ENCODE measurements at regions not wholly inside any gene's neighbourhood (a gene's known extent, or its start where the extent isn't known, plus 50 kb on each side); places are given as distances from the start of the nearest gene placed in this dataset.

GRCh38 chr17:77071925-77072490 is 68.8 kb upstream of the SEC14L1 start:
- ChIA-PET POLR2A (no interaction called here), CTCF (interaction anchor here in 1 of 2 donors (0.6 kb wide), 1 partner anchor 145 kb away, joined by 3 read pairs; no protein-coding TSS in a partner anchor)
- H3K4me1 Mint-ChIP-seq, result peaks cover 0 to 5% (median 0%) of the 10 kb centered on the region in 3 donors
- peaks cover 0 to 45% of the 10 kb centered on the region in 2 experiments for H3K27me3 ChIP-seq (replicated peaks in 1 of 2; ENCODE audit: control insufficient read depth in 2 of 2, extremely low read depth in 1 of 2, insufficient read depth in 2 of 2, low read length in 1 of 2)
- H3K4me1 ChIP-seq (ENCODE audit: control insufficient read depth in 1 of 2, extremely low read depth in 1 of 2, insufficient read depth in 2 of 2, low read length in 2 of 2), result no peaks in the 10 kb centered on the region
- H3K9me3 ChIP-seq, result no peaks in the 10 kb centered on the region
- H3K9me3 Mint-ChIP-seq, result no peaks in the 10 kb centered on the region
- H3K27me3 Mint-ChIP-seq, result peaks cover 25 to 56% of the 10 kb centered on the region in 2 donors
- no peak for ATAC-seq (replicated peaks in 1 of 4)
- no peak overlapping the region for H3K27ac Mint-ChIP-seq
- H3K36me3 ChIP-seq (ENCODE audit: control insufficient read depth in 2 of 2, extremely low read depth in 1 of 2, insufficient read depth in 1 of 2, low read length in 1 of 2), result no peaks in the 10 kb centered on the region
- no peak for DNase-seq
- no peaks in the 10 kb centered on the region for H3K36me3 Mint-ChIP-seq
- H3K27ac ChIP-seq (ENCODE audit: low read length), result no peak overlapping the region
- H3K4me3 ChIP-seq (ENCODE audit: control insufficient read depth in 1 of 2, extremely low read depth in 1 of 2, low read length in 1 of 2), result no peak overlapping the region
- no peak overlapping the region for H3K4me3 Mint-ChIP-seq

GRCh38 chr17:77072670-77073069 is 68.1 kb upstream of the SEC14L1 start:
- whole genome bisulfite sequencing (ENCODE audit: insufficient coverage), result 83% methylated on average over 3 of the region's 4 CpGs
- H3K36me3 ChIP-seq (ENCODE audit: control insufficient read depth in 2 of 2, extremely low read depth in 1 of 2, insufficient read depth in 1 of 2, low read length in 1 of 2), result no peaks in the 10 kb centered on the region
- H3K4me1 ChIP-seq (ENCODE audit: control insufficient read depth in 1 of 2, extremely low read depth in 1 of 2, insufficient read depth in 2 of 2, low read length in 2 of 2), result no peaks in the 10 kb centered on the region
- CTCF ChIA-PET, result no interaction called here
- H3K27ac ChIP-seq (ENCODE audit: low read length), result no peak overlapping the region
- no peak for DNase-seq
- H3K9me3 ChIP-seq, result no peaks in the 10 kb centered on the region
- Mint-ChIP-seq H3K4me3 (no peak overlapping the region), H3K4me1 (peaks cover 0 to 5% (median 0%) of the 10 kb centered on the region in 3 donors), H3K9me3 (no peaks in the 10 kb centered on the region), H3K36me3 (no peaks in the 10 kb centered on the region), H3K27me3 (peaks cover 26 to 55% of the 10 kb centered on the region in 2 donors), H3K27ac (no peak overlapping the region)
- POLR2A ChIA-PET, result no interaction called here
- ATAC-seq (replicated peaks in 1 of 4), result no peak
- H3K27me3 ChIP-seq (replicated peaks in 1 of 2; ENCODE audit: control insufficient read depth in 2 of 2, extremely low read depth in 1 of 2, insufficient read depth in 2 of 2, low read length in 1 of 2), result peaks cover 0 to 46% of the 10 kb centered on the region in 2 experiments
- no peak overlapping the region for H3K4me3 ChIP-seq (ENCODE audit: control insufficient read depth in 1 of 2, extremely low read depth in 1 of 2, low read length in 1 of 2)

- Histone ChIP-seq H3K36me3 (ENCODE audit: control insufficient read depth in 2 of 2, extremely low read depth in 1 of 2, insufficient read depth in 1 of 2, low read length in 1 of 2) (no peaks in the 10 kb centered on the region), H3K27me3 (replicated peaks in 1 of 2; ENCODE audit: control insufficient read depth in 2 of 2, extremely low read depth in 1 of 2, insufficient read depth in 2 of 2, low read length in 1 of 2) (peaks cover 0 to 43% of the 10 kb centered on the region in 2 experiments), H3K4me1 (ENCODE audit: control insufficient read depth in 1 of 2, extremely low read depth in 1 of 2, insufficient read depth in 2 of 2, low read length in 2 of 2) (no peaks in the 10 kb centered on the region), H3K9me3 (no peaks in the 10 kb centered on the region), H3K27ac (ENCODE audit: low read length) (no peak overlapping the region), H3K4me3 (ENCODE audit: control insufficient read depth in 1 of 2, extremely low read depth in 1 of 2, low read length in 1 of 2) (no peak overlapping the region)
- Mint-ChIP-seq H3K9me3 (no peaks in the 10 kb centered on the region), H3K36me3 (no peaks in the 10 kb centered on the region), H3K27ac (no peak overlapping the region), H3K27me3 (peaks cover 23 to 49% of the 10 kb centered on the region in 2 donors), H3K4me3 (no peak overlapping the region), H3K4me1 (peaks cover 0 to 5% (median 0%) of the 10 kb centered on the region in 3 donors)
- no peak for ATAC-seq (replicated peaks in 1 of 4)
- POLR2A ChIA-PET, result no interaction called here
- CTCF ChIA-PET, result interaction anchor here in 1 of 2 donors (0.7 kb wide), 1 partner anchor 187 kb away, joined by 3 read pairs; no protein-coding TSS in a partner anchor
- no peak for DNase-seq
- 94% methylated on average over 4 of the region's 12 CpGs for WGBS (ENCODE audit: insufficient coverage)
Measured at GRCh38 chr17:77074681-77075080, 66.1 kb upstream of the SEC14L1 start.

- H3K36me3 ChIP-seq (ENCODE audit: control insufficient read depth in 2 of 2, extremely low read depth in 1 of 2, insufficient read depth in 1 of 2, low read length in 1 of 2), result no peaks in the 10 kb centered on the region
- no peaks in the 10 kb centered on the region for H3K4me1 ChIP-seq (ENCODE audit: control insufficient read depth in 1 of 2, extremely low read depth in 1 of 2, insufficient read depth in 2 of 2, low read length in 2 of 2)
- no peak overlapping the region for H3K27ac ChIP-seq (ENCODE audit: low read length)
- Mint-ChIP-seq H3K27me3 (peaks cover 23 to 45% of the 10 kb centered on the region in 2 donors), H3K9me3 (no peaks in the 10 kb centered on the region), H3K4me3 (no peak overlapping the region), H3K27ac (no peak overlapping the region), H3K36me3 (no peaks in the 10 kb centered on the region), H3K4me1 (peaks cover 0 to 5% (median 0%) of the 10 kb centered on the region in 3 donors)
- H3K9me3 ChIP-seq, result no peaks in the 10 kb centered on the region
- H3K4me3 ChIP-seq (ENCODE audit: control insufficient read depth in 1 of 2, extremely low read depth in 1 of 2, low read length in 1 of 2), result no peak overlapping the region
- DNase-seq (no peak), ATAC-seq (replicated peaks in 1 of 4) (no peak)
- peaks cover 0 to 40% of the 10 kb centered on the region in 2 experiments for H3K27me3 ChIP-seq (replicated peaks in 1 of 2; ENCODE audit: control insufficient read depth in 2 of 2, extremely low read depth in 1 of 2, insufficient read depth in 2 of 2, low read length in 1 of 2)
- ChIA-PET CTCF (no interaction called here), POLR2A (no interaction called here)
- WGBS (ENCODE audit: insufficient coverage), result 76% methylated on average over 3 of the region's 14 CpGs
Measured at GRCh38 chr17:77076124-77076830, 64.5 kb upstream of the SEC14L1 start.

- 49% methylated on average over 4 of the region's 5 CpGs for WGBS (ENCODE audit: insufficient coverage)
- no peak overlapping the region for H3K27ac ChIP-seq (ENCODE audit: low read length)
- no peaks in the 10 kb centered on the region for H3K9me3 ChIP-seq
- H3K4me1 Mint-ChIP-seq, result peaks cover 20 to 22% (median 21%) of the 10 kb centered on the region in 3 donors
- no peak overlapping the region for H3K4me3 ChIP-seq (ENCODE audit: control insufficient read depth in 1 of 2, extremely low read depth in 1 of 2, low read length in 1 of 2)
- CTCF ChIA-PET, result interaction anchor here in 1 of 2 donors (0.7 kb wide), 1 partner anchor 24 kb away, joined by 4 read pairs; no protein-coding TSS in a partner anchor
- DNase-seq, result no peak
- POLR2A ChIA-PET, result no interaction called here
- peaks cover 0 to 28% of the 10 kb centered on the region in 2 experiments for H3K27me3 ChIP-seq (replicated peaks in 1 of 2; ENCODE audit: control insufficient read depth in 2 of 2, extremely low read depth in 1 of 2, insufficient read depth in 2 of 2, low read length in 1 of 2)
- H3K27ac Mint-ChIP-seq, result no peak overlapping the region
- H3K4me3 Mint-ChIP-seq, result no peak overlapping the region
- peaks cover 12 to 22% of the 10 kb centered on the region in 2 experiments for H3K4me1 ChIP-seq (ENCODE audit: control insufficient read depth in 1 of 2, extremely low read depth in 1 of 2, insufficient read depth in 2 of 2, low read length in 2 of 2)
- H3K36me3 Mint-ChIP-seq, result peaks cover 4% of the 10 kb centered on the region
- no peak for ATAC-seq (replicated peaks in 1 of 4)
- H3K27me3 Mint-ChIP-seq, result peaks cover 4 to 9% of the 10 kb centered on the region in 2 donors
- H3K9me3 Mint-ChIP-seq, result no peaks in the 10 kb centered on the region
- H3K36me3 ChIP-seq (ENCODE audit: control insufficient read depth in 2 of 2, extremely low read depth in 1 of 2, insufficient read depth in 1 of 2, low read length in 1 of 2), result no peaks in the 10 kb centered on the region
Measured at GRCh38 chr17:77083531-77083930, 57.2 kb upstream of the SEC14L1 start.

- H3K4me3 Mint-ChIP-seq, result peak overlapping the region; percentile 17 to 58 (median 43)
- no peak overlapping the region for H3K4me3 ChIP-seq (ENCODE audit: control insufficient read depth in 1 of 2, extremely low read depth in 1 of 2, low read length in 1 of 2)
- H3K36me3 ChIP-seq (ENCODE audit: control insufficient read depth in 2 of 2, extremely low read depth in 1 of 2, insufficient read depth in 1 of 2, low read length in 1 of 2), result peaks cover 0 to 8% of the 10 kb centered on the region in 2 donors
- H3K27ac ChIP-seq (ENCODE audit: low read length), result no peak overlapping the region
- ChIA-PET POLR2A (no interaction called here), CTCF (interaction anchor here in 1 of 2 donors (0.6 to 1.2 kb wide), 3 partner anchors 54 to 875 kb away, joined by 3 read pairs; no protein-coding TSS in a partner anchor)
- 16% methylated on average over 7 of the region's 8 CpGs for whole genome bisulfite sequencing (ENCODE audit: insufficient coverage)
- H3K4me1 Mint-ChIP-seq, result peaks cover 42 to 44% (median 43%) of the 10 kb centered on the region in 3 donors
- peak in 2 of 35 experiments; percentile 4 to 19 for DNase-seq
- no peaks in the 10 kb centered on the region for H3K9me3 Mint-ChIP-seq
- H3K27me3 ChIP-seq (replicated peaks in 1 of 2; ENCODE audit: control insufficient read depth in 2 of 2, extremely low read depth in 1 of 2, insufficient read depth in 2 of 2, low read length in 1 of 2), result peaks cover 0 to 22% of the 10 kb centered on the region in 2 experiments
- no peaks in the 10 kb centered on the region for H3K9me3 ChIP-seq
- peak overlapping the region in 1 of 2 donors; percentile 34 for H3K27ac Mint-ChIP-seq
- H3K4me1 ChIP-seq (ENCODE audit: control insufficient read depth in 1 of 2, extremely low read depth in 1 of 2, insufficient read depth in 2 of 2, low read length in 2 of 2), result peaks cover 14 to 46% of the 10 kb centered on the region in 2 experiments
- peaks cover 14% of the 10 kb centered on the region for H3K36me3 Mint-ChIP-seq
- H3K27me3 Mint-ChIP-seq, result peaks cover 4 to 9% of the 10 kb centered on the region in 2 donors
- ATAC-seq (replicated peaks in 1 of 4), result no peak
Measured at GRCh38 chr17:77085926-77086432, 54.8 kb upstream of the SEC14L1 start.

Data from T-cell (primary cell).